ENCODE measurements at regions not wholly inside any gene's neighbourhood (a gene's known extent, or its start where the extent isn't known, plus 50 kb on each side); places are given as distances from the start of the nearest gene placed in this dataset.
"Not testable (repeated sequence)": the region's sequence is repeated elsewhere in the genome, so short reads cannot be mapped to it uniquely, and the experiment has no call there.

DNA sequence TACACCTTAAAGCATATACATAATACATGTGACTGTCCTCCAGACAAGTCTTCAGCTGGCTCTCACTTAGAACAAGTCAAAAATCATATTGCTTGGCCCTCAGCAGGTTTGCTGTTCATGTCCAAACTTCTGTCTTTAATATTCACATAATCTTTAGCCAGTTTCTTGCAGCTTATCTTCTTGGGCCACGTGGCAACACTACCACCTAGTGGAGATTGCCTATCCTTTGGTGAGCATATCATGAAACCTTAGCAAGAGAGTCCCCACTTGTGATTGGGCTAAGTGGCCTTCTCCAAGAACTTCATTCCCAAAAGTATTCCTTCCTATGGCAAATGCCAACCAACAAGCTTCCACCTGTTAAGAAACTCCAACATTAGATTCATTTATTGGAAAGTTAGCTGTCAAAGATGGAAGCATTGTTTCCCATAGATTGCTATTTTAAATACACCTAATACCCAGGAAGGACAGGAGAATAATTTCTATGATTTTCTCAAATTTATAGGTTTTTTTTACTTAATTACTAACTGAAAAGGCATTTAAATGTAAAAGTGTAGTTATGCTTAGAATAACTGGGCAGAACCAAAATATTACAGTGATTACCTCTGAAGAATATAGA lies 231.9 kb upstream of the INTU start:
- Histone ChIP-seq H3F3A (ENCODE audit: insufficient read depth) (no peaks in the 10 kb centered on the region), H3K9me3 (ENCODE audit: low read depth) (no peaks in the 10 kb centered on the region), H3K4me2 (ENCODE audit: unreplicated experiment) (no peak overlapping the region), H3K9ac (no peak overlapping the region), H3K79me2 (ENCODE audit: insufficient read depth) (no peaks in the 10 kb centered on the region), H3K36me3 (ENCODE audit: low read depth) (no peaks in the 10 kb centered on the region), H3K27me3 (replicated peaks; ENCODE audit: insufficient read depth) (no peaks in the 10 kb centered on the region), H4K20me1 (ENCODE audit: insufficient read depth) (no peaks in the 10 kb centered on the region), H3K4me3 (no peak overlapping the region), H2AFZ (no peak overlapping the region), H3K9me2 (ENCODE audit: insufficient read depth) (no peaks in the 10 kb centered on the region), H3K4me1 (ENCODE audit: insufficient read depth) (0 out of 2 replicates have a peak, but pooled peaks cover 4% of the 10 kb centered on the region), H3K27ac (no peak overlapping the region)
- 0 to 6% methylated on average over 1 of the region's 1 CpG for WGBS, 2 experiments (ENCODE audit: low coverage in 1 of 2, low lambda C conversion rate in 2 of 2, missing lambda C conversion rate in 2 of 2)
- TF ChIP-seq EZH2 (IDR thresholded peaks at IDR 0.05; ENCODE audit: insufficient read depth, poor library complexity, severe bottlenecking) (no peak), EZH2phosphoT487 (IDR thresholded peaks at IDR 0.05; ENCODE audit: insufficient read depth, low read depth) (no peak)
- in situ Hi-C loops (cut with MboI) = no loop called here
- peak; percentile 76 for DNase-seq

DNA sequence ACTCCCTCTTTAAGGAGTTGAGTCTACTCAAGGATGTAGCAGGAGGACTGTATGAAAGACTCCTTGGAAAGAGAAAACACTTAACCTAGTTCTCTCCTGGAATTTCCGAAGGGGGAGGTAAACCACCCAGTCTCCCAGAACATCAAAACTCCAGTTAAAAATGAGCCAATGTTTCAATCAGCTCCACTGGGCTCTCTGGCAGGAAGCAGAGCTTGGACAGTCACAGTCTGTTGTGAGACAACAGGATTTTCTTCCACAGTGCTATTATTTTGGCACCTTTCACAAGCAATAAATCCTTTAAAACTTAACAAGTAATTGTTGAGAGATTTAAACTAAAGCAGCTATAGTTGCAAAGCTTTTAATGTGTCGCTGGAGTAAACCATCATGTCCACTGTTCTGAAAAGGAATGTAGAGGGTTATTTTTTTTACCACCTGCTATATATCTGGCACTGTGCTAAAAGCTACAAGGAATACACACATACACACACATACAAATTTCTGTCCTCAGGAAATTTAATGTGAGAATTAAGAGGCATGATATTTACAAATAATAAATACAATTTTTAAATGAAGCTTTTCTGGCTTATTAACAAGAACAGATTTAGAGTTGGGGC lies 229.2 kb upstream of the INTU start:
- 8 to 18% methylated on average over 2 of the region's 2 CpGs for WGBS, 2 experiments (ENCODE audit: low coverage in 1 of 2, low lambda C conversion rate in 2 of 2, missing lambda C conversion rate in 2 of 2)
- Histone ChIP-seq H3K4me3 (no peak overlapping the region), H3F3A (ENCODE audit: insufficient read depth) (no peaks in the 10 kb centered on the region), H4K20me1 (ENCODE audit: insufficient read depth) (no peaks in the 10 kb centered on the region), H3K4me2 (ENCODE audit: unreplicated experiment) (no peak overlapping the region), H3K36me3 (ENCODE audit: low read depth) (no peaks in the 10 kb centered on the region), H3K4me1 (ENCODE audit: insufficient read depth) (0 out of 2 replicates have a peak, but pooled peaks cover 4% of the 10 kb centered on the region), H3K9me3 (ENCODE audit: low read depth) (no peaks in the 10 kb centered on the region), H3K27me3 (replicated peaks; ENCODE audit: insufficient read depth) (no peaks in the 10 kb centered on the region), H3K79me2 (ENCODE audit: insufficient read depth) (no peaks in the 10 kb centered on the region), H2AFZ (no peak overlapping the region), H3K9ac (no peak overlapping the region), H3K9me2 (ENCODE audit: insufficient read depth) (no peaks in the 10 kb centered on the region), H3K27ac (no peak overlapping the region)
- DNase-seq = no peak
- no peak for TF ChIP-seq EZH2 (IDR thresholded peaks at IDR 0.05; ENCODE audit: insufficient read depth, poor library complexity, severe bottlenecking)
- TF ChIP-seq EZH2phosphoT487 (IDR thresholded peaks at IDR 0.05; ENCODE audit: insufficient read depth, low read depth) = no peak
- in situ Hi-C loops (cut with MboI) = no loop called here

DNA sequence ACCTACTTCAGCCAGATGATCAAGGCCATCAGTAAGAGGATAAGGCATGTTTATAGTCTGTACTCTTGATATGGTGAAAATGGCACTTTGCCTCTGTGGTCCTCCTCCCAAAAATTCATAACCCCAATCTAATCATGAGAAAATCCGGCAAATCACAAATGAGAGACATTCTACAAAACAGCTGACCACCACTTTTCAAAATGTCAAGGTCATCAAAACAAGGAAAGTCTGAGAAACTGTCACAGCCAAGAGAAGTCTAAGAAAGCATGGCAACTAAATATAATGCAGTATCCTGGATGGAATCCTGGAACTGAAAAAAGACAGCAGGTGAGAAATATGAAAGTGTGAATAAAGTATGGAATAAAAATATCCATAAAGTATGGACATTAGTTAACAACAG lies 226.6 kb upstream of the INTU start:
- DNase-seq = no peak
- H3K36me3 ChIP-seq (ENCODE audit: low read depth) = no peaks in the 10 kb centered on the region
- H3K4me1 ChIP-seq (ENCODE audit: insufficient read depth) = no peaks in the 10 kb centered on the region
- no peaks in the 10 kb centered on the region for H3K27me3 ChIP-seq (replicated peaks; ENCODE audit: insufficient read depth)
- H3K9ac ChIP-seq = no peak overlapping the region
- in situ Hi-C loops (cut with MboI) = no loop called here
- WGBS, 2 experiments (ENCODE audit: low coverage in 1 of 2, low lambda C conversion rate in 2 of 2, missing lambda C conversion rate in 2 of 2) = 38 to 47% methylated on average over 1 of the region's 1 CpG
- no peak overlapping the region for H3K27ac ChIP-seq
- no peak overlapping the region for H2AFZ ChIP-seq
- H3K4me2 ChIP-seq (ENCODE audit: unreplicated experiment) = no peak overlapping the region
- TF ChIP-seq EZH2phosphoT487 (IDR thresholded peaks at IDR 0.05; ENCODE audit: insufficient read depth, low read depth) = no peak
- TF ChIP-seq EZH2 (IDR thresholded peaks at IDR 0.05; ENCODE audit: insufficient read depth, poor library complexity, severe bottlenecking) = no peak
- H4K20me1 ChIP-seq (ENCODE audit: insufficient read depth) = no peaks in the 10 kb centered on the region
- H3K9me3 ChIP-seq (ENCODE audit: low read depth) = no peaks in the 10 kb centered on the region
- H3K9me2 ChIP-seq (ENCODE audit: insufficient read depth) = no peaks in the 10 kb centered on the region
- H3K79me2 ChIP-seq (ENCODE audit: insufficient read depth) = no peaks in the 10 kb centered on the region
- no peak overlapping the region for H3K4me3 ChIP-seq
- no peaks in the 10 kb centered on the region for H3F3A ChIP-seq (ENCODE audit: insufficient read depth)

DNA sequence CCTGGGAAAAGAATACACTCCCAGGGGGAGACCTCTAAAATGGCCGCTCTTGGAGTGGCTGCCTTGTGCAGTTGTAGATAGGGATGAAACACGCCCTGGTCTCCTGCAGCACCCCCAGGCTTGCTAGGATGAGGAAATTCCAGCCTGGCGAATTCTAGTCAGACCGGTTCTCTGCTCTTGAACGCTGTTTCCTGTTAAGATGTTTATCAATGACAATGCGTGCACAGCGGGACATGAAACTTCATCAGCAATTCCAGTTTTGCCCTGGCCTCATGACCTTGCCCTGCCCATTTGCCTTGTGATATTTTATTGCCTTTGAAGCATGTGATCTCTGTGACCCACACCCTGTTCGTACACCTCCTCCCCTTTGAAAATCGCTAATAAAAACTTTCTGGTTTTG lies 225.2 kb upstream of the INTU start:
- H3K4me3 ChIP-seq; H3K9ac ChIP-seq; DNase-seq; H2AFZ ChIP-seq; H3K9me2 ChIP-seq (ENCODE audit: insufficient read depth); H3K27ac ChIP-seq; H3K4me2 ChIP-seq (ENCODE audit: unreplicated experiment); H3K36me3 ChIP-seq (ENCODE audit: low read depth); H3F3A ChIP-seq (ENCODE audit: insufficient read depth); H4K20me1 ChIP-seq (ENCODE audit: insufficient read depth); H3K9me3 ChIP-seq (ENCODE audit: low read depth); in situ Hi-C loops (cut with MboI); H3K4me1 ChIP-seq (ENCODE audit: insufficient read depth); H3K79me2 ChIP-seq (ENCODE audit: insufficient read depth); H3K27me3 ChIP-seq (replicated peaks; ENCODE audit: insufficient read depth): not testable (repeated sequence)
- WGBS, 2 experiments (ENCODE audit: low coverage in 1 of 2, low lambda C conversion rate in 2 of 2, missing lambda C conversion rate in 2 of 2) = 75% methylated on average over 9 of the region's 9 CpGs

Data from GM23248 (cell line).